ENCODE measurements at regions not wholly inside any gene's neighbourhood (a gene's known extent, or its start where the extent isn't known, plus 50 kb on each side); places are given as distances from the start of the nearest gene placed in this dataset.

- DNase-seq (ENCODE audit: low read depth in 4 of 4, low spot score in 2 of 4) = no peak
These were observed 134.0 kb upstream of the SMAD1 start for GRCh38 chr4:145347684-145348083.

GRCh38 chr4:145346081-145346480 lies 135.6 kb upstream of the SMAD1 start:
- DNase-seq (ENCODE audit: low read depth in 4 of 4, low spot score in 2 of 4) = no peak

- DNase-seq (ENCODE audit: low read depth in 4 of 4, low spot score in 2 of 4) = no peak
These were observed 136.3 kb upstream of the SMAD1 start for GRCh38 chr4:145345401-145345800.

GRCh38 chr4:145341381-145341780 lies 140.3 kb upstream of the SMAD1 start:
- DNase-seq (ENCODE audit: low read depth in 4 of 4, low spot score in 2 of 4) = no peak

GRCh38 chr4:145340071-145340675 lies 141.5 kb upstream of the SMAD1 start:
- DNase-seq (ENCODE audit: low read depth in 4 of 4, low spot score in 2 of 4) = no peak

GRCh38 chr4:145339075-145339725 lies 142.5 kb upstream of the SMAD1 start:
- DNase-seq (ENCODE audit: low read depth in 4 of 4, low spot score in 2 of 4) = no peak

GRCh38 chr4:145338568-145338967 lies 143.1 kb upstream of the SMAD1 start:
- DNase-seq (ENCODE audit: low read depth in 4 of 4, low spot score in 2 of 4) = no peak

GRCh38 chr4:145337391-145337790 lies 144.3 kb upstream of the SMAD1 start:
- no peak for DNase-seq (ENCODE audit: low read depth in 4 of 4, low spot score in 2 of 4)

GRCh38 chr4:145333786-145334185 lies 147.9 kb upstream of the SMAD1 start:
- DNase-seq (ENCODE audit: low read depth in 4 of 4, low spot score in 2 of 4) = no peak

- DNase-seq (ENCODE audit: low read depth in 4 of 4, low spot score in 2 of 4) = no peak
These were observed 146.1 kb upstream of the OTUD4 start for GRCh38 chr4:145326491-145326890.

GRCh38 chr4:145324161-145324560 lies 143.8 kb upstream of the OTUD4 start:
- no peak for DNase-seq (ENCODE audit: low read depth in 4 of 4, low spot score in 2 of 4)

GRCh38 chr4:145320294-145320693 lies 139.9 kb upstream of the OTUD4 start:
- peak in 3 of 4 donors; percentile 5 to 32 (median 20) for DNase-seq (ENCODE audit: low read depth in 4 of 4, low spot score in 2 of 4)

GRCh38 chr4:145319751-145320150 lies 139.4 kb upstream of the OTUD4 start:
- DNase-seq (ENCODE audit: low read depth in 4 of 4, low spot score in 2 of 4) = no peak

- no peak for DNase-seq (ENCODE audit: low read depth in 4 of 4, low spot score in 2 of 4)
These were observed 136.6 kb upstream of the OTUD4 start for GRCh38 chr4:145316897-145317574.

- no peak for DNase-seq (ENCODE audit: low read depth in 4 of 4, low spot score in 2 of 4)
These were observed 135.4 kb upstream of the OTUD4 start for GRCh38 chr4:145315811-145316225.

GRCh38 chr4:145308598-145308997 lies 128.2 kb upstream of the OTUD4 start:
- DNase-seq (ENCODE audit: low read depth in 4 of 4, low spot score in 2 of 4) = no peak

GRCh38 chr4:145307763-145308430 lies 127.5 kb upstream of the OTUD4 start:
- no peak for DNase-seq (ENCODE audit: low read depth in 4 of 4, low spot score in 2 of 4)

GRCh38 chr4:145307120-145307519 lies 126.7 kb upstream of the OTUD4 start:
- DNase-seq (ENCODE audit: low read depth in 4 of 4, low spot score in 2 of 4) = no peak

GRCh38 chr4:145302725-145303124 lies 122.3 kb upstream of the OTUD4 start:
- DNase-seq (ENCODE audit: low read depth in 4 of 4, low spot score in 2 of 4) = no peak

GRCh38 chr4:145301386-145302080 lies 121.1 kb upstream of the OTUD4 start:
- no peak for DNase-seq (ENCODE audit: low read depth in 4 of 4, low spot score in 2 of 4)

All from left renal cortex interstitium (tissue), 4 donors.